GM20000 (cell line): ENCODE measurements at regions not wholly inside any gene's neighbourhood (a gene's known extent, or its start where the extent isn't known, plus 50 kb on each side); places are given as distances from the start of the nearest gene placed in this dataset.

ENCODE experiments used
- DNase-seq: peaks from one replicate; pipeline ENCODE4 v3.0.0; 2012; ENCODE audit warnings: low spot score
- CTCF ChIP-seq: IDR thresholded peaks from 2 replicates; pipeline ENCODE4 v1.5.1; 2012; ENCODE audit warnings: mild to moderate bottlenecking, control low read depth; ENCODE audit errors: extremely low read depth, missing control alignments

GRCh38 chr18:45255197-45255890 is 359.9 kb upstream of the SLC14A2 start:
- DNase-seq: no peak
- no peak for TF ChIP-seq CTCF

GRCh38 chr18:45260125-45260524 is 355.2 kb upstream of the SLC14A2 start:
- no peak for TF ChIP-seq CTCF
- no peak for DNase-seq

- no peak for TF ChIP-seq CTCF
- DNase-seq: no peak
Measured at GRCh38 chr18:45266023-45266422, 349.3 kb upstream of the SLC14A2 start.

GRCh38 chr18:45267622-45268021 is 347.7 kb upstream of the SLC14A2 start:
- no peak for DNase-seq
- no peak for TF ChIP-seq CTCF

- TF ChIP-seq CTCF: no peak
- DNase-seq: no peak
Measured at GRCh38 chr18:45268583-45268982, 346.7 kb upstream of the SLC14A2 start.

GRCh38 chr18:45270289-45270771 is 344.9 kb upstream of the SLC14A2 start:
- TF ChIP-seq CTCF: no peak
- DNase-seq: no peak

- no peak for DNase-seq
- TF ChIP-seq CTCF: no peak
Measured at GRCh38 chr18:45274026-45274425, 341.2 kb upstream of the SLC14A2 start.
